Caco-2 (cell line): ENCODE measurements at regions not wholly inside any gene's neighbourhood (a gene's known extent, or its start where the extent isn't known, plus 50 kb on each side); places are given as distances from the start of the nearest gene placed in this dataset.

Source experiments
- BruUV-seq: library from RNA; stranded (reverse); fragments of 400-500 nt; replicated peaks from 2 replicates; lab custom pipeline; 2021; lab: Mats Ljungman, UMichigan
- CTCF ChIA-PET: fragments of 300-600 bp; sonication (Branson Sonifier 250); formaldehyde crosslinking; loops from one replicate; lab custom pipeline; 2022; ENCODE audit warnings: antibody characterized with exemption; lab: Charles Lee
- POLR2A ChIA-PET: fragments of 300-600 bp; sonication (Branson Sonifier 250); formaldehyde crosslinking; loops from one replicate; lab custom pipeline; 2022; ENCODE audit warnings: antibody characterized with exemption; lab: Charles Lee
- DNase-seq, 2 experiments: peaks; one replicate each; pipeline versions ENCODE4 v3.0.0 to v3.0.0-alpha.2; 2020 to 2022
- H3K27me3 ChIP-seq: replicated peaks from 2 replicates; pipeline ENCODE4 v1.6.0; 2011; ENCODE audit warnings: low read length; ENCODE audit not compliant: control insufficient read depth, insufficient read depth
- H3K36me3 ChIP-seq: 2 replicates; pipeline ENCODE4 v1.5.1; 2011; ENCODE audit warnings: low read length; ENCODE audit not compliant: control insufficient read depth, insufficient read depth
- H3K4me1 ChIP-seq: fragments of 250-450 bp; sonication (Bioruptor Pico); 2 replicates; pipeline ENCODE4 v1.5.1; 2020; ENCODE audit warnings: mild to moderate bottlenecking
- H3K4me3 ChIP-seq: 2 replicates; pipeline ENCODE4 v1.5.1; 2011; ENCODE audit warnings: low read depth, mild to moderate bottlenecking, control low read depth, low read length
- H3K9me3 ChIP-seq: fragments of 250-450 bp; sonication (Bioruptor Pico); 2 replicates; pipeline ENCODE4 v1.5.1; 2020; ENCODE audit warnings: mild to moderate bottlenecking, moderate library complexity
- H3K27ac Mint-ChIP-seq: one replicate; pipeline ENCODE4 v1.8.0; 2022; ENCODE audit warnings: mixed read lengths; ENCODE audit not compliant: unreplicated experiment
- H3K27me3 Mint-ChIP-seq: one replicate; pipeline ENCODE4 v1.8.0; 2022; ENCODE audit warnings: mixed read lengths; ENCODE audit not compliant: insufficient read depth, unreplicated experiment
- H3K36me3 Mint-ChIP-seq: one replicate; pipeline ENCODE4 v1.8.0; 2022; ENCODE audit warnings: mild to moderate bottlenecking, mixed read lengths; ENCODE audit not compliant: insufficient read depth, unreplicated experiment
- H3K4me1 Mint-ChIP-seq: one replicate; pipeline ENCODE4 v1.8.0; 2022; ENCODE audit warnings: low read depth, mixed read lengths; ENCODE audit not compliant: unreplicated experiment
- H3K4me3 Mint-ChIP-seq: one replicate; pipeline ENCODE4 v1.8.0; 2022; ENCODE audit warnings: mild to moderate bottlenecking, moderate library complexity, mixed read lengths; ENCODE audit not compliant: unreplicated experiment
- H3K9me3 Mint-ChIP-seq: one replicate; pipeline ENCODE4 v1.8.0; 2022; ENCODE audit warnings: mixed read lengths; ENCODE audit not compliant: unreplicated experiment
- intact Hi-C: fragments of 100-400 bp; cut with micrococcal nuclease; formaldehyde crosslinking; loops from one replicate; pipeline ENCODE4 v1.10.0; 2022; ENCODE audit not compliant: unreplicated experiment
- TF ChIP-seq, protein P1 (sequence below), 2 experiments: fragments of 200-600 bp in 1 of 2; IDR thresholded peaks; 1 replicate in 1 of 2; 2 replicates in 1 of 2; pipeline versions ENCODE4 v1.5.1 to v1.8.0; 2011 to 2022; ENCODE audit warnings: antibody characterized with exemption in 1 of 2, control low read depth in 1 of 2, inconsistent platforms in 1 of 2, low read depth in 1 of 2, low read length in 1 of 2, mild to moderate bottlenecking in 1 of 2, moderate library complexity in 1 of 2; ENCODE audit not compliant: insufficient read depth in 1 of 2, severe bottlenecking in 1 of 2, unreplicated experiment in 1 of 2

DNA sequence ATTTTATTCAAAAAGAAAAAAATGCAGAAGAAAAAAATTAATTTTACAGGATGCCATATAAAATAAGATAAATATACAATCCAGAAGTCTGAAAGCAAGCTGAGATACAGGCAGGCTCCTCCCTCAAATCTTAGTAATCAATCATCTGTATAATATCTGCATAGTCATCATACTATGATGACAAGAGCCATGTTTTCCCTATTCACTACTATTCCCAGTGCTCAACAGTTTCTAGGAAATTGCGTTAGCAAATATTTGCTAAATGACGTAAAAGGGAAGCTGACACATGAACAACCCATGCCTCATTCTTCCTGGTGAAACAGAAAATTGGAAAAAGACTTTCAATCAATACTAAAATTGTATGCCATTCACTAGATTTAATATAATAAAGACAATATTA lies 793.2 kb downstream of the SUCLG1 start:
- ChIA-PET CTCF (no interaction called here), POLR2A (no interaction called here)
- Mint-ChIP-seq H3K4me3 (no peak overlapping the region), H3K9me3 (no peaks in the 10 kb centered on the region), H3K27ac (no peak overlapping the region), H3K4me1 (no peaks in the 10 kb centered on the region), H3K27me3 (peaks cover 3% of the 10 kb centered on the region), H3K36me3 (no peaks in the 10 kb centered on the region)
- TF ChIP-seq, protein P1, sequence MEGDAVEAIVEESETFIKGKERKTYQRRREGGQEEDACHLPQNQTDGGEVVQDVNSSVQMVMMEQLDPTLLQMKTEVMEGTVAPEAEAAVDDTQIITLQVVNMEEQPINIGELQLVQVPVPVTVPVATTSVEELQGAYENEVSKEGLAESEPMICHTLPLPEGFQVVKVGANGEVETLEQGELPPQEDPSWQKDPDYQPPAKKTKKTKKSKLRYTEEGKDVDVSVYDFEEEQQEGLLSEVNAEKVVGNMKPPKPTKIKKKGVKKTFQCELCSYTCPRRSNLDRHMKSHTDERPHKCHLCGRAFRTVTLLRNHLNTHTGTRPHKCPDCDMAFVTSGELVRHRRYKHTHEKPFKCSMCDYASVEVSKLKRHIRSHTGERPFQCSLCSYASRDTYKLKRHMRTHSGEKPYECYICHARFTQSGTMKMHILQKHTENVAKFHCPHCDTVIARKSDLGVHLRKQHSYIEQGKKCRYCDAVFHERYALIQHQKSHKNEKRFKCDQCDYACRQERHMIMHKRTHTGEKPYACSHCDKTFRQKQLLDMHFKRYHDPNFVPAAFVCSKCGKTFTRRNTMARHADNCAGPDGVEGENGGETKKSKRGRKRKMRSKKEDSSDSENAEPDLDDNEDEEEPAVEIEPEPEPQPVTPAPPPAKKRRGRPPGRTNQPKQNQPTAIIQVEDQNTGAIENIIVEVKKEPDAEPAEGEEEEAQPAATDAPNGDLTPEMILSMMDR (IDR thresholded peaks at IDR 0.05; ENCODE audit: insufficient read depth in 1 of 2, low read depth in 1 of 2, low read length in 1 of 2, severe bottlenecking in 1 of 2, unreplicated experiment in 1 of 2), result no peak
- no peaks in the 10 kb centered on the region for H3K36me3 ChIP-seq
- no peaks in the 10 kb centered on the region for H3K9me3 ChIP-seq
- intact Hi-C loops, result no loop called here
- no peaks in the 10 kb centered on the region for H3K4me1 ChIP-seq
- H3K4me3 ChIP-seq, result no peak overlapping the region
- BruUV-seq, result no TSS peak
- no peaks in the 10 kb centered on the region for H3K27me3 ChIP-seq
- no peak for DNase-seq

DNA sequence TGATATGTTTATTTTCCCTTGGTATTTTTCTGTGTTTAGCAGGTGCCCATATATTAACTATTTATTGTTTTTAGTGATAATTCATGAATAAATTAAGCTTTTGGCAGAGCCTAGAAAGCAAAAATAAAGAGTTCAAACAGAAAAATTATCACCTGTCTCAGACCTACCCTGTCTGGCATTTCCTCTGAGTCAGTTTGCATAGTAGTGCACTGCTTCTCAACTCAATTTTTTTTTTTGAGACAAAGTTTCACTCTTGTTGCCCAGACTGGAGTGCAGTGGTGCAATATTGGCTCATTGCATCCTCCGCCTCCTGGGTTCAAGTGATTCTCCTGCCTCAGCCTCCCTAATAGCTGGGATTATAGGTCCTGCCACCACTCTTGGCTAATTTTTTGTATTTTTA lies 793.9 kb downstream of the SUCLG1 start:
- POLR2A ChIA-PET, result no interaction called here
- no peaks in the 10 kb centered on the region for H3K4me1 ChIP-seq
- no peak overlapping the region for H3K27ac Mint-ChIP-seq
- H3K36me3 ChIP-seq, result no peaks in the 10 kb centered on the region
- no peak overlapping the region for H3K4me3 Mint-ChIP-seq
- H3K9me3 Mint-ChIP-seq, result no peaks in the 10 kb centered on the region
- H3K9me3 ChIP-seq, result no peaks in the 10 kb centered on the region
- CTCF ChIA-PET, result no interaction called here
- intact Hi-C loops, result no loop called here
- peaks cover 3% of the 10 kb centered on the region for H3K27me3 Mint-ChIP-seq
- H3K36me3 Mint-ChIP-seq, result no peaks in the 10 kb centered on the region
- DNase-seq, result no peak
- H3K4me3 ChIP-seq, result no peak overlapping the region
- BruUV-seq, result no TSS peak
- TF ChIP-seq, protein P1 (IDR thresholded peaks at IDR 0.05; ENCODE audit: insufficient read depth in 1 of 2, low read depth in 1 of 2, low read length in 1 of 2, severe bottlenecking in 1 of 2, unreplicated experiment in 1 of 2), result no peak
- H3K27me3 ChIP-seq, result no peaks in the 10 kb centered on the region
- no peaks in the 10 kb centered on the region for H3K4me1 Mint-ChIP-seq

DNA sequence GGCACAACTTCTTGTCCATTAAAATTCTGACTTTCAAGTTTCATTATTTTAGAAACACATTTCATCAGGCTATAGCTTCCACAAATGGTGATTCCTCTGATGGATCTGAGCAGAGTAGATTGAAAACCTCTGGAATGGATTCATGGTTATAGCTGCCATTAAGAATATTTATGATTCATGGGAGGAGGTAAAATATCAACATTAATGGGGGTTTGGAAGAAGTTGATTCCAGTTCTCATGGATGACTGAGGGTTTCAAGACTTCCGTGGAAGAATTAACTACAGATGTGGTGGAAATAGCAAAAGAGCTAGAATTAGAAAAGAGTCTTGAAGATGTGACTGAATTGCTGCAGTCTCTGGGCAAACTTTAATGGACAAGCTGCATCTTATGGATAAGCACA lies 797.4 kb downstream of the SUCLG1 start:
- Histone ChIP-seq H3K4me1 (no peaks in the 10 kb centered on the region), H3K27me3 (no peaks in the 10 kb centered on the region), H3K36me3 (no peaks in the 10 kb centered on the region), H3K4me3 (no peak overlapping the region), H3K9me3 (no peaks in the 10 kb centered on the region)
- DNase-seq, result no peak
- H3K27ac Mint-ChIP-seq, result no peak overlapping the region
- H3K27me3 Mint-ChIP-seq, result peaks cover 3% of the 10 kb centered on the region
- CTCF ChIA-PET, result no interaction called here
- no peaks in the 10 kb centered on the region for H3K9me3 Mint-ChIP-seq
- H3K36me3 Mint-ChIP-seq, result no peaks in the 10 kb centered on the region
- BruUV-seq, result no TSS peak
- H3K4me1 Mint-ChIP-seq, result no peaks in the 10 kb centered on the region
- intact Hi-C loops, result no loop called here
- H3K4me3 Mint-ChIP-seq, result no peak overlapping the region
- POLR2A ChIA-PET, result no interaction called here
- TF ChIP-seq, protein P1 (IDR thresholded peaks at IDR 0.05; ENCODE audit: insufficient read depth in 1 of 2, low read depth in 1 of 2, low read length in 1 of 2, severe bottlenecking in 1 of 2, unreplicated experiment in 1 of 2), result no peak
